GM12864 (cell line): ENCODE measurements at regions not wholly inside any gene's neighbourhood (a gene's known extent, or its start where the extent isn't known, plus 50 kb on each side); places are given as distances from the start of the nearest gene placed in this dataset.

Experiments
- DNase-seq: peaks from one replicate; pipeline ENCODE4 v3.0.0-alpha.2; 2011; ENCODE audit warnings: low read depth
- H3K4me3 ChIP-seq: 2 replicates; pipeline ENCODE4 v1.5.1; 2011; ENCODE audit warnings: mild to moderate bottlenecking, low read depth, low read length, control low read depth
- CTCF ChIP-seq: IDR thresholded peaks from 2 replicates; pipeline ENCODE4 v1.5.1; 2011; ENCODE audit warnings: low read depth, mild to moderate bottlenecking, moderate library complexity, low read length, control low read depth, inconsistent platforms; ENCODE audit errors: missing control alignments

- no peak for TF ChIP-seq CTCF
- H3K4me3 ChIP-seq, result no peak overlapping the region
- DNase-seq, result no peak
Measured at GRCh38 chr9:115216873-115217272, 98.9 kb upstream of the TNC start.

GRCh38 chr9:115220319-115221005 is 102.5 kb upstream of the TNC start:
- no peak for DNase-seq
- no peak for TF ChIP-seq CTCF
- no peak overlapping the region for H3K4me3 ChIP-seq

GRCh38 chr9:115223471-115223870 is 105.5 kb upstream of the TNC start:
- TF ChIP-seq CTCF, result no peak
- DNase-seq, result no peak
- no peak overlapping the region for H3K4me3 ChIP-seq

GRCh38 chr9:115225459-115226116 is 107.6 kb upstream of the TNC start:
- H3K4me3 ChIP-seq, result no peak overlapping the region
- no peak for TF ChIP-seq CTCF
- no peak for DNase-seq

GRCh38 chr9:115226152-115226551 is 108.2 kb upstream of the TNC start:
- no peak for DNase-seq
- TF ChIP-seq CTCF, result peak; percentile 11
- no peak overlapping the region for H3K4me3 ChIP-seq

GRCh38 chr9:115229496-115229895 is 111.5 kb upstream of the TNC start:
- H3K4me3 ChIP-seq, result no peak overlapping the region
- DNase-seq, result no peak
- TF ChIP-seq CTCF, result no peak
